Osteoblast (primary cell): ENCODE measurements at regions not wholly inside any gene's neighbourhood (a gene's known extent, or its start where the extent isn't known, plus 50 kb on each side); places are given as distances from the start of the nearest gene placed in this dataset.

Experiments
- DNase-seq: peaks from one replicate; pipeline ENCODE4 v3.0.0; 2011; ENCODE audit warnings: low spot score, mixed read lengths; ENCODE audit not compliant: insufficient read length; ENCODE audit errors: missing footprints
- H2AFZ ChIP-seq: 2 replicates; pipeline ENCODE4 v1.6.0; 2011; ENCODE audit warnings: mild to moderate bottlenecking, low read length
- H3K27ac ChIP-seq: 2 replicates; pipeline ENCODE4 v1.5.1; 2011; ENCODE audit warnings: mild to moderate bottlenecking, low read depth, low read length, moderate library complexity
- H3K27me3 ChIP-seq: 2 replicates; pipeline ENCODE4 v1.6.0; 2012; ENCODE audit warnings: mild to moderate bottlenecking, control low read depth, inconsistent platforms, low read length, moderate library complexity; ENCODE audit not compliant: insufficient read depth
- H3K36me3 ChIP-seq: 2 replicates; pipeline ENCODE4 v1.5.1; 2011; ENCODE audit warnings: mild to moderate bottlenecking, low read length, control low read depth, moderate library complexity; ENCODE audit not compliant: insufficient read depth
- H3K4me1 ChIP-seq: 2 replicates; pipeline ENCODE4 v1.5.1; 2011; ENCODE audit warnings: mild to moderate bottlenecking, low read length, control low read depth, moderate library complexity; ENCODE audit not compliant: insufficient read depth
- H3K4me2 ChIP-seq: 2 replicates; pipeline ENCODE4 v1.6.0; 2011; ENCODE audit warnings: mild to moderate bottlenecking, low read length; ENCODE audit not compliant: insufficient read depth
- H3K4me3 ChIP-seq: fragments of 200-600 bp; sonication (generic); 3 replicates; pipeline ENCODE4 v1.5.1; 2012; ENCODE audit warnings: mild to moderate bottlenecking, low read length, inconsistent platforms; ENCODE audit not compliant: insufficient read depth
- H3K79me2 ChIP-seq: 2 replicates; pipeline ENCODE4 v1.6.0; 2012; ENCODE audit warnings: mild to moderate bottlenecking, low read length, control low read depth, inconsistent platforms; ENCODE audit not compliant: insufficient read depth
- H3K9me3 ChIP-seq: 2 replicates; pipeline ENCODE4 v1.5.1; 2011; ENCODE audit warnings: low read depth, low read length, control low read depth
- H4K20me1 ChIP-seq: 2 replicates; pipeline ENCODE4 v1.6.0; 2012; ENCODE audit warnings: mild to moderate bottlenecking, low read length, control low read depth; ENCODE audit not compliant: insufficient read depth
- CTCF ChIP-seq: IDR thresholded peaks from 2 replicates; pipeline ENCODE4 v1.5.1; 2011; ENCODE audit warnings: mild to moderate bottlenecking, low read depth, low read length, moderate library complexity; ENCODE audit errors: extremely low read depth

DNA sequence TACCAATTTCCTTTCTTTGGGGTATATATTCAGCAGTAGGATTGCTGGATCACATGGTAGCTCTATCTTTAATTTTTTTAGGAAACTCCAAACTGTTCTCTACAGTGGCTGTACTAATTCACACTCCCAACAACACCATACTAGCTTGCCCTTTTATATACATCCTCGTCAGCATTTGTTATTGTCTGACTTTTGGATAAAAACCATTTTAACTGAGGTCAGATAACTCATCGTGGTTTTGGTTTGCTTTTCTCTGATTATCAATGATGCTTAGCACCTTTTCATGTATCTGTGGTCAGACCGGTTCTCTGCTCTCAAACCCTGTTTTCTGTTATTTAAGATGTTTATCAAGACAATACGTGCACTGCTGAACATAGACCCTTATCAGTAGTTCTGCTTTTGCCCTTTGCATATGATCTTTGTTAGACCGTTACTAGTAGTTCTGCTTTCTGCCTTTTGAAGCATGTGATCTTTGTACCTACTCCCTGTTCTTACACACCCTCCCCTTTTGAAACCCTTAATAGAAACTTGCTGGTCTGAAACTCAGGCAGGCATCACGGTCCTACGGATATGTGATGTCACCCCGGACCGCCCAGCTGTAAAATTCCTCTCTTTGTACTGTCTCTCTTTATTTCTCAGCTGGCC, 474.3 kb downstream of the RSL24D1 start:
- Histone ChIP-seq H3K27ac (no peak overlapping the region), H3K9me3 (no peaks in the 10 kb centered on the region), H3K4me3 (no peak overlapping the region), H2AFZ (no peak overlapping the region), H4K20me1 (no peaks in the 10 kb centered on the region), H3K4me2 (no peak overlapping the region), H3K36me3 (no peaks in the 10 kb centered on the region), H3K4me1 (no peaks in the 10 kb centered on the region), H3K27me3 (no peaks in the 10 kb centered on the region), H3K79me2 (no peaks in the 10 kb centered on the region)
- no peak for DNase-seq
- no peak for TF ChIP-seq CTCF

DNA sequence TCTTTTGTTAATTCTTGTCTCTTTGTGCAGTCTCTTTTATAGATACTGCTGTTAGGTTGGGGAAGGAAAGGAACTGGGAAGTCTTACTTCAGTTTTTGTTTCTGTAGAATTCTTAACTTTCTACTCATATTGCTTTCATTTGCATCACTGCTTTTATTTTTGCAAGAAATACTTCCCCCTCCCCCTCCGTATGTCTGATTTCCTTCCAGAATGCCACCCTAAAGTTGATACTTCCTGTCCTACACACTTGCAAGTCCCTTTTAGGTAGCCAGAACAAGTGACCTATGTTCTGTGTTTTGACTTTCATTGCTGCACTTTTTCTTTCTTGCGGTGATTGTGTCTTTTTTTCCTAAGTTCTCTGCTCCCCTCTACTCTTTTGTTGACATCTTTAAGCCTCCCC, 477.4 kb downstream of the RSL24D1 start:
- Histone ChIP-seq H3K4me2 (no peak overlapping the region), H3K4me3 (no peak overlapping the region), H3K27ac (no peak overlapping the region), H3K9me3 (no peaks in the 10 kb centered on the region), H4K20me1 (no peaks in the 10 kb centered on the region), H2AFZ (no peak overlapping the region), H3K79me2 (no peaks in the 10 kb centered on the region), H3K27me3 (no peaks in the 10 kb centered on the region), H3K4me1 (no peaks in the 10 kb centered on the region), H3K36me3 (no peaks in the 10 kb centered on the region)
- no peak for TF ChIP-seq CTCF
- no peak for DNase-seq

GRCh38 chr15:54707805-54708752, 488.7 kb downstream of the RSL24D1 start:
- H3K4me2 ChIP-seq, result no peak overlapping the region
- no peaks in the 10 kb centered on the region for H3K36me3 ChIP-seq
- H3K4me3 ChIP-seq, result no peak overlapping the region
- no peaks in the 10 kb centered on the region for H3K4me1 ChIP-seq
- H3K27me3 ChIP-seq, result no peaks in the 10 kb centered on the region
- peak; percentile 17 for DNase-seq
- no peaks in the 10 kb centered on the region for H4K20me1 ChIP-seq
- no peak for TF ChIP-seq CTCF
- no peak overlapping the region for H3K27ac ChIP-seq
- no peaks in the 10 kb centered on the region for H3K79me2 ChIP-seq
- H2AFZ ChIP-seq, result no peak overlapping the region
- H3K9me3 ChIP-seq, result no peaks in the 10 kb centered on the region

DNA sequence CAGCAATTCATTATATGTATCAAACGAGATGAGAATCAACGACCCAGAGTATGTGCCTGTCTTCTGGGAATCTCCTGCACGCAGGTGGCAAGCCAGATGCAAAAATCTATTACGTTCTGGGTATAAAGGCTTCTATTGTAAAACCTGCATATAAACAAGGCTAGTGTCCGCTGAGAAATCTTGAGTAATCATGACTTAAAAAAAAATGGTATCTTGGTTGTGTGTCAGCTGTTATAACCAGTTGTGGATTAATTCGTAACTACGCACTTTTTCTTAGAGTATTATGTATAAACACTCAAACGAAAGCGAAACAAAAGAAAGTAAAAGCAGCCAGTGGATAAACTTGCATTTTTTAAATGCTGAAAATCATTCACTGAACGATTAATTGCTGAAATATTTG, 509.1 kb downstream of the RSL24D1 start:
- Histone ChIP-seq H3K4me2 (no peak overlapping the region), H3K9me3 (no peaks in the 10 kb centered on the region), H3K79me2 (no peaks in the 10 kb centered on the region), H3K4me3 (no peak overlapping the region), H3K4me1 (no peaks in the 10 kb centered on the region), H3K27me3 (no peaks in the 10 kb centered on the region), H2AFZ (no peak overlapping the region), H4K20me1 (no peaks in the 10 kb centered on the region), H3K36me3 (no peaks in the 10 kb centered on the region), H3K27ac (no peak overlapping the region)
- no peak for TF ChIP-seq CTCF
- no peak for DNase-seq
